Spleen (tissue), 7 donors: ENCODE measurements at regions not wholly inside any gene's neighbourhood (a gene's known extent, or its start where the extent isn't known, plus 50 kb on each side); places are given as distances from the start of the nearest gene placed in this dataset.

Experiments
- POLR2A ChIP-seq, 3 donors: fragments of 450-650 bp; IDR thresholded peaks; one replicate each; pipeline ENCODE4 v1.5.1; 2017; ENCODE audit warnings: antibody characterized with exemption in 3 of 3, mild to moderate bottlenecking in 1 of 3
- TF ChIP-seq, protein P1 (sequence below), 11 experiments: fragments of 200-600 bp in 7 of 11; fragments of 450-650 bp in 4 of 11; sonication (generic) in 4 of 11; IDR thresholded peaks in 8 of 11; conservative IDR thresholded peaks in 3 of 11; 1 replicate in 7 of 11; 2 replicates in 4 of 11; pipeline versions ENCODE4 v1.4.0 to v1.8.0; 2016 to 2021; ENCODE audit warnings: antibody characterized with exemption in 11 of 11, inconsistent platforms in 4 of 11, mild to moderate bottlenecking in 1 of 11
- donor health status: DM: no; HTN: no; CAD: no; lungs with moderate emphysema.
- donor health status: DM: no; HTN: no; CAD: no.
- donor health status: DM: no; HTN: no; CAD: no.

DNA sequence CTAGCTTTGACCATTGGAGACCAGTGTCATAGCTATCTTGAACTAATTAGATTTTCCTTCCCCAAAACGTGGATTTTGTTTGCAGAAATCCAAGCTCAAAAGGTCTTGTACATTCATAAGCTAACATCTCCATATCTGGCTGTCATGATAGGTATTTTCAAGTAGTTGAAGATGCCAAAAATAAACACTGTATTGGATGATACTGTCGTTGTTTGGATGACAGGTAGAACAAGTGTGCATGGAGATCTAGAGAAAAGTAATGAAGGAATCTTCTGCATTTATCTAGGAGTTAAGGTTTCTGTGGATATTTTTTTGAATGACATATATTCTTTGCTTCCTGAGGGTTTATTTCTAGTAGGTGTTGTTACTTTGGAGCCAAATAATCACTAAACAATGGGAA, 1696.1 kb downstream of the SI start:
- TF ChIP-seq, protein P1, sequence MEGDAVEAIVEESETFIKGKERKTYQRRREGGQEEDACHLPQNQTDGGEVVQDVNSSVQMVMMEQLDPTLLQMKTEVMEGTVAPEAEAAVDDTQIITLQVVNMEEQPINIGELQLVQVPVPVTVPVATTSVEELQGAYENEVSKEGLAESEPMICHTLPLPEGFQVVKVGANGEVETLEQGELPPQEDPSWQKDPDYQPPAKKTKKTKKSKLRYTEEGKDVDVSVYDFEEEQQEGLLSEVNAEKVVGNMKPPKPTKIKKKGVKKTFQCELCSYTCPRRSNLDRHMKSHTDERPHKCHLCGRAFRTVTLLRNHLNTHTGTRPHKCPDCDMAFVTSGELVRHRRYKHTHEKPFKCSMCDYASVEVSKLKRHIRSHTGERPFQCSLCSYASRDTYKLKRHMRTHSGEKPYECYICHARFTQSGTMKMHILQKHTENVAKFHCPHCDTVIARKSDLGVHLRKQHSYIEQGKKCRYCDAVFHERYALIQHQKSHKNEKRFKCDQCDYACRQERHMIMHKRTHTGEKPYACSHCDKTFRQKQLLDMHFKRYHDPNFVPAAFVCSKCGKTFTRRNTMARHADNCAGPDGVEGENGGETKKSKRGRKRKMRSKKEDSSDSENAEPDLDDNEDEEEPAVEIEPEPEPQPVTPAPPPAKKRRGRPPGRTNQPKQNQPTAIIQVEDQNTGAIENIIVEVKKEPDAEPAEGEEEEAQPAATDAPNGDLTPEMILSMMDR (IDR thresholded peaks at IDR 0.05 in 8 of 11, conservative IDR thresholded peaks at IDR 0.05 in 3 of 11): no peak
- no peak for TF ChIP-seq POLR2A (IDR thresholded peaks at IDR 0.05)
